Inflammatory macrophage treated with lipopolysaccharide for 4 hours (primary cell): ENCODE measurements at regions not wholly inside any gene's neighbourhood (a gene's known extent, or its start where the extent isn't known, plus 50 kb on each side); places are given as distances from the start of the nearest gene placed in this dataset.
"Not testable (repeated sequence)": the region's sequence is repeated elsewhere in the genome, so short reads cannot be mapped to it uniquely, and the experiment has no call there.

Experiments
- DNase-seq: peaks from one replicate; pipeline ENCODE4 v3.0.0-alpha.2; 2020

DNA sequence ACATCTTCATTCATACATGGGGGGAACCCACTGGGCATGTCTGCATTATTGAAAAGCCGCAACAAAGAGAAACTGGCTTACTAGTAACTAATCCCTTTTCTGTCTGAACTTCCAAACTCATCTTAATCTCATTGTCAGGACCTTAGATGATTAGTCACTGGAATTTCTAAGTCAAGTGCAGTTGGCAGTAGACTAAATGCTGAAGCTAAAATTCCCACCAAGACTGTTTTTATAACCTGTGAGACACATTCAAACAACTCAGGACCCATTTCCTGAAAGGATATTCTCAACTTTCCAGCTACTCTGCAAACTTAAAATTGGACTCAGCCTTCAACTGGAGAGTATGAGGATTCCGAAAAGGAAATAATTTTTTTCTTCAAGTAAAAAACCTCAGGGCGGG is 94.8 kb upstream of the SCAF8 start:
- DNase-seq = no peak

GRCh38 chr6:154639196-154639595 is 94.0 kb upstream of the SCAF8 start:
- not testable (repeated sequence) for DNase-seq

- DNase-seq = no peak
These were observed 84.9 kb upstream of the SCAF8 start for GRCh38 chr6:154648188-154648887.

DNA sequence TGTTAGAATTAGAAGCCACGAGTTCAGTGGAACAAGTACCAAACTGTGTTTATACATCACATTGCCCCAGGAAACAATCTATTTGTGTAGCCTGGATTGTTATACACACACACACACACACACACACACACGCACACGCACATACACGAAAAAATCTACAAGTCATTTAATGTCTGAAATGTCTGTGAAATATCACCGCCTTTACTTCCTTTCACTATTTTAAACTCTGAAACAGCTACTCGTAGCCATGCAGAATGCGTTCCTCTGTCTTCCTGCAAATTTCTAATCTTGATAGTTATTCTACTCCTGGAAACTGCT is 84.4 kb upstream of the SCAF8 start:
- DNase-seq = no peak

GRCh38 chr6:154649721-154650120 is 83.5 kb upstream of the SCAF8 start:
- peak; percentile 85 for DNase-seq

DNA sequence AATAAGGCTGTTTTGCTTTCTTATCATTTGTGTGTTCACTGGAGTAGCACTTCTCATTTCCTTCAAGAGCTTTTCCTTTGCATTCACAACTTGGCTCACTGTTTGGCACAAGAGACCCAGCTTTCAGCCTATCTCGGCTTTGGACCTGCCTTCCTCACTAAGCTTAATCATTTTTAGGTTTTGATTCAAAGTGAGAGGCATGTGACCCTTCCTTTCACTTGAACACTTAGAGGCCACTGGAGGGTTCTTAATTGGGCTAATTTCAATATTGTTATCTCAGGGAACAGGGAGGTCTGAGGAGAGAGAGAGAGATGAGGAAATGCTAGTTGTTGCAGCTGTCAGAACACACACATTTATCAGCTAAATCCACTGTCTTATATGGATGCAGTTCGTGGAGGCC is 82.9 kb upstream of the SCAF8 start:
- no peak for DNase-seq

GRCh38 chr6:154651656-154652055 is 81.6 kb upstream of the SCAF8 start:
- no peak for DNase-seq

- DNase-seq = no peak
These were observed 79.8 kb upstream of the SCAF8 start for GRCh38 chr6:154653385-154653784.

- DNase-seq = peak; percentile 59
These were observed 79.4 kb upstream of the SCAF8 start for GRCh38 chr6:154653853-154654252.

DNA sequence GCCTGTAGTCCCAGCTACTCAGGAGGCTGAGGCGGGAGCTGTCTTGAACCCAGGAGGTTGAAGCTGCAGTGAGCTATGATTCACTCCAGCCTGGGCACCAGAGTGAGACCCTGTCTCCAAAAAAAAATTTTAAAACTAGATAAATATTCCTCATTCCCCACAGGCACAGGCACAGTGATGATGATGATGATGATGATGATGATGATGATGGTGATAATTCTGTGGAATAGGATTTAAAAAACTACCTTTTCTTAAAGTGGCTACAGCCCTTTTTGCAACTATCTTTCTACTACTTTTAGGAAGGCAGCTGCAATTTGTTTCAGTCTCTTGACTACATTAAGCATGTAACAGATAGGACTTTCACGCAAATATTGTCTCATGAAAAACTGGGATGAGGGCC is 76.6 kb upstream of the SCAF8 start:
- no peak for DNase-seq

GRCh38 chr6:154661768-154662167 is 71.4 kb upstream of the SCAF8 start:
- no peak for DNase-seq

DNA sequence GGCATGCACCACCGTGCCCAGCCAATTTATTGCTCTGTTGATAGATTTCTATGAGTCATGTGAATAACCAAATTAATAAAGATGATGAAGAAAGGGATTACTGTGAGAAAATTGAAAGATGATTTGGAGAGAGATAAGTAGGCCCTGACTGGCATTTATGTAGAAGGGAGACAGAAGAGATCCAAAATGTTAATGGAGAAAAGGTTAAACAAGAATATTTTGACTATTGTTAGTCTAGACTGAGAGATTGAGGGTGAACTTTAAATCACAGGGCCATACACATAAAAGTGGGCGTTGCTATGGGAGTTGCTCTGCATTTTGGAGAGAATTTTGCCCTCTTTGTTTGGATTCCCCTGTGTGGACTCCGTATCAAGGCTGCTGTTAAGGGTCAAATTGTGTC is 68.9 kb upstream of the SCAF8 start:
- no peak for DNase-seq

DNA sequence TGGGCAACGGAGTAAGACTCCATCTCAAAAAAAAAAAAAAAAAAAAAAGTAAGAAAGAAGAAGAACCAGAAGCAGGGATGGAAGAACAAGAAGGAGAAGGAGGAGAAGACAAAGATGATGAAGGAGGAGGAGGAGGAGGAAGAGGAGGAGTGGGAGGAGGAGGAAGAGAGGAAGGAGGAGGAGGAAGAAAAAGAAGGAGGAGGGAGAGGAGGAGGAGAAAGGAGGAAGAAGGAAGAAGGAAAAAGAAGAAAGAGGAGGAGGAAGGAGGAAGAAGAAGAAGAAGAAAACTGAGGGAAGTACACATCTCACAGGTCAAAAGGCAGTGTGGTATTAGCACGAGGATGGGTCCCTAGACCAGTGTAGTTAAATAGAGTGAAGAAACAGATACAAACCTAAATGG is 65.1 kb upstream of the SCAF8 start:
- DNase-seq = no peak

DNA sequence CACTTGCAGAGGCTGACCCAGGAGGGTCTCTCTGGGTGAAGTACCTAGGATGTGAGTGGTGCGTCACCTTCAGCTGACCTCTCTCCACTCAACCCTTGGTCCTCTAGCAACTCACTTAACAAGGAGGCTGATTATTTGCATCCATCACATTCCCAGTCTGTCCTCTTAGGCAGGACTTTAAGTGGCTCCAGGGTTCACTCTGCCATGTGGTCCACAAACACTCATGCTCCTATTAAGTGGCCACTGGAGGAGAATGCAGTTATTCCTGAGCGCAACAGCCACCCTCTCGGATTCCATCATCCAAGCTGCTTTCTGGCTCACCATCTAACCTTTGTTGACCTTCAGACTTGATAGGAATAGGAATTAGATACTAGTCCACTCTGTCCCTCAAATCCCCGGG is 61.1 kb upstream of the SCAF8 start:
- no peak for DNase-seq

DNA sequence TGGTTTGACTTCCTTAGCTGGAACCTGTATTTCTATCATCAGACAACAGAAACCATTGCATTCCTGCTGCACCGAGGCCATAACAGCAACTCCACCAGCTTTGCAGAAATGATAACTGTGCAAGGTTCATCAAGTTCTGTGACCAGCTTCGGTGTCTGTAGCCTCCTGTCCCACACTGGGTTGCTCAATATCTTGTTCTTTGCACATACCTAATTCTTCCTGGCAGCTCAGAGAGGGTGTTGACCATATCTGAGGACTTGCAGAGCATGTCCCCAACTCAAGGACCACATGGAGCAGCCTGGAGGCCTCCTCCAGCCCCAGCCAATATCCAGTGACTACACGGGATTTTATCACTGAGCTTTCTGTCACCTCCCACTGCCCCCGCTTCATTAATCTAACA is 59.3 kb upstream of the SCAF8 start:
- no peak for DNase-seq

- peak; percentile 95 for DNase-seq
These were observed 57.6 kb upstream of the SCAF8 start for GRCh38 chr6:154675602-154676088.

GRCh38 chr6:154682633-154683125 is 50.5 kb upstream of the SCAF8 start:
- DNase-seq = no peak
